Esophagus (tissue), 2 donors: ENCODE measurements at regions not wholly inside any gene's neighbourhood (a gene's known extent, or its start where the extent isn't known, plus 50 kb on each side); places are given as distances from the start of the nearest gene placed in this dataset.

Source experiments
- H3K27ac ChIP-seq, 2 donors: one replicate each; pipeline ENCODE4 v1.5.1; 2013; ENCODE audit warnings: low read depth in 2 of 2, mild to moderate bottlenecking in 2 of 2, inconsistent platforms in 1 of 2, low read length in 1 of 2, moderate library complexity in 1 of 2
- H3K27me3 ChIP-seq, 2 donors: one replicate each; pipeline ENCODE4 v1.6.1; 2013; ENCODE audit warnings: low read length in 2 of 2, control low read depth in 1 of 2, mild to moderate bottlenecking in 1 of 2; ENCODE audit not compliant: insufficient read depth in 2 of 2, control insufficient read depth in 1 of 2
- H3K36me3 ChIP-seq, 2 donors: one replicate each; pipeline ENCODE4 v1.6.1; 2013; ENCODE audit warnings: low read length in 1 of 2; ENCODE audit not compliant: control insufficient read depth in 2 of 2, insufficient read depth in 2 of 2
- H3K4me1 ChIP-seq, 2 donors: one replicate each; pipeline ENCODE4 v1.6.1; 2013; ENCODE audit warnings: low read length in 1 of 2; ENCODE audit not compliant: control insufficient read depth in 2 of 2, insufficient read depth in 2 of 2
- H3K4me3 ChIP-seq, 2 donors: one replicate each; pipeline ENCODE4 v1.5.1; 2013; ENCODE audit warnings: low read length in 2 of 2, mild to moderate bottlenecking in 2 of 2, low read depth in 1 of 2, moderate library complexity in 1 of 2
- H3K9me3 ChIP-seq, 2 donors: one replicate each; pipeline ENCODE4 v1.6.1; 2013; ENCODE audit warnings: mild to moderate bottlenecking in 2 of 2, low read depth in 1 of 2, low read length in 1 of 2, moderate library complexity in 1 of 2; ENCODE audit not compliant: control insufficient read depth in 2 of 2, insufficient read depth in 1 of 2
- WGBS, 2 donors: extraction: QIAGEN DNeasy Blood & Tissue Kit; methylation state at CpG; one replicate each; pipeline ENCODE4 v1.1.7; 2013; 5-methylcytosine and 5-hydroxymethylcytosine counted together
- donor health status: healthy with polysubstance abuse.
- donor health status: Bipolar disorder and iron deficiency.

GRCh38 chr16:59690216-59690615, 956.1 kb upstream of the GOT2 start:
- H3K27me3 ChIP-seq, result no peaks in the 10 kb centered on the region
- H3K4me3 ChIP-seq, result no peak overlapping the region
- no peak overlapping the region for H3K27ac ChIP-seq
- no peaks in the 10 kb centered on the region for H3K4me1 ChIP-seq
- no peaks in the 10 kb centered on the region for H3K36me3 ChIP-seq
- H3K9me3 ChIP-seq, result peaks cover 4 to 5% of the 10 kb centered on the region in 2 donors
- WGBS, 2 donors, result 49 to 76% methylated on average over 3 of the region's 3 CpGs

- H3K4me3 ChIP-seq, result no peak overlapping the region
- no peaks in the 10 kb centered on the region for H3K36me3 ChIP-seq
- no peaks in the 10 kb centered on the region for H3K27me3 ChIP-seq
- H3K4me1 ChIP-seq, result no peaks in the 10 kb centered on the region
- peaks cover 4 to 5% of the 10 kb centered on the region in 2 donors for H3K9me3 ChIP-seq
- H3K27ac ChIP-seq, result no peak overlapping the region
Observed at GRCh38 chr16:59688006-59688405, 953.9 kb upstream of the GOT2 start.

GRCh38 chr16:59686405-59686804, 952.3 kb upstream of the GOT2 start:
- Histone ChIP-seq H3K27ac (no peak overlapping the region), H3K4me3 (no peak overlapping the region), H3K36me3 (no peaks in the 10 kb centered on the region), H3K4me1 (no peaks in the 10 kb centered on the region), H3K27me3 (no peaks in the 10 kb centered on the region), H3K9me3 (peaks cover 4 to 5% of the 10 kb centered on the region in 2 donors)
- 52 to 61% methylated on average over 2 of the region's 2 CpGs for WGBS, 2 donors

GRCh38 chr16:59684911-59685310, 950.8 kb upstream of the GOT2 start:
- no peaks in the 10 kb centered on the region for H3K36me3 ChIP-seq
- no peak overlapping the region for H3K4me3 ChIP-seq
- no peaks in the 10 kb centered on the region for H3K27me3 ChIP-seq
- no peaks in the 10 kb centered on the region for H3K4me1 ChIP-seq
- H3K27ac ChIP-seq, result no peak overlapping the region
- peaks cover 4 to 5% of the 10 kb centered on the region in 2 donors for H3K9me3 ChIP-seq

GRCh38 chr16:59683709-59684108, 949.6 kb upstream of the GOT2 start:
- Histone ChIP-seq H3K4me3 (no peak overlapping the region), H3K4me1 (no peaks in the 10 kb centered on the region), H3K9me3 (peaks cover 4 to 5% of the 10 kb centered on the region in 2 donors), H3K36me3 (no peaks in the 10 kb centered on the region), H3K27me3 (no peaks in the 10 kb centered on the region), H3K27ac (no peak overlapping the region)
- WGBS, 2 donors, result 89 to 91% methylated on average over 1 of the region's 1 CpG

GRCh38 chr16:59665618-59666220, 931.6 kb upstream of the GOT2 start:
- Histone ChIP-seq H3K9me3 (no peaks in the 10 kb centered on the region), H3K4me3 (no peak overlapping the region), H3K27ac (no peak overlapping the region), H3K4me1 (no peaks in the 10 kb centered on the region), H3K27me3 (no peaks in the 10 kb centered on the region), H3K36me3 (no peaks in the 10 kb centered on the region)
- 42 to 57% methylated on average over 2 of the region's 2 CpGs for WGBS, 2 donors

- 77 to 85% methylated on average over 3 of the region's 3 CpGs for WGBS, 2 donors
Observed at GRCh38 chr16:59658572-59658971, 924.5 kb upstream of the GOT2 start.

GRCh38 chr16:59655031-59655430, 920.9 kb upstream of the GOT2 start:
- H3K27ac ChIP-seq, result no peak overlapping the region
- H3K4me3 ChIP-seq, result no peak overlapping the region
- H3K9me3 ChIP-seq, result no peaks in the 10 kb centered on the region
- WGBS, 2 donors, result 68 to 69% methylated on average over 2 of the region's 2 CpGs
- no peaks in the 10 kb centered on the region for H3K36me3 ChIP-seq
- no peaks in the 10 kb centered on the region for H3K27me3 ChIP-seq
- no peaks in the 10 kb centered on the region for H3K4me1 ChIP-seq

More at GRCh38 chr16:59658572-59658971, 924.5 kb upstream of the GOT2 start:
- Histone ChIP-seq H3K4me3 (no peak overlapping the region), H3K4me1 (no peaks in the 10 kb centered on the region), H3K9me3 (no peaks in the 10 kb centered on the region), H3K27me3 (no peaks in the 10 kb centered on the region), H3K36me3 (no peaks in the 10 kb centered on the region), H3K27ac (no peak overlapping the region)

- Histone ChIP-seq H3K4me1 (no peaks in the 10 kb centered on the region), H3K27me3 (no peaks in the 10 kb centered on the region), H3K27ac (no peak overlapping the region), H3K36me3 (no peaks in the 10 kb centered on the region), H3K4me3 (no peak overlapping the region), H3K9me3 (no peaks in the 10 kb centered on the region)
- WGBS, 2 donors, result 36 to 51% methylated on average over 1 of the region's 1 CpG
Observed at GRCh38 chr16:59654455-59654854, 920.3 kb upstream of the GOT2 start.

GRCh38 chr16:59651662-59652061, 917.5 kb upstream of the GOT2 start:
- Histone ChIP-seq H3K9me3 (peaks cover 2 to 4% of the 10 kb centered on the region in 2 donors), H3K4me1 (no peaks in the 10 kb centered on the region), H3K27me3 (no peaks in the 10 kb centered on the region), H3K4me3 (no peak overlapping the region), H3K36me3 (no peaks in the 10 kb centered on the region), H3K27ac (no peak overlapping the region)
- WGBS, 2 donors, result 48 to 79% methylated on average over 1 of the region's 1 CpG
